ENCODE measurements at regions not wholly inside any gene's neighbourhood (a gene's known extent, or its start where the extent isn't known, plus 50 kb on each side); places are given as distances from the start of the nearest gene placed in this dataset.

- Histone ChIP-seq H3K4me1 (ENCODE audit: control insufficient read depth, insufficient read depth, low read length) (no peaks in the 10 kb centered on the region), H2AK5ac (ENCODE audit: low read depth, low read length) (no peak overlapping the region), H2AFZ (replicated peaks; ENCODE audit: low read length, poor library complexity) (no peak overlapping the region), H3K9me1 (ENCODE audit: insufficient read depth, low read length) (no peaks in the 10 kb centered on the region), H3K14ac (replicated peaks; ENCODE audit: low read depth, low read length) (no peak overlapping the region), H3K4me2 (ENCODE audit: low read depth, low read length) (no peak overlapping the region), H3K27me3 (ENCODE audit: control insufficient read depth, insufficient read depth, low read length) (no peaks in the 10 kb centered on the region), H3K79me1 (ENCODE audit: low read depth in 1 of 2, low read length in 2 of 2) (no peaks in the 10 kb centered on the region), H4K5ac (ENCODE audit: low read depth, low read length) (no peak overlapping the region), H3K9me3 (ENCODE audit: control insufficient read depth, insufficient read depth, low read length) (peaks cover 4% of the 10 kb centered on the region; the same call in 1 of the 2 replicates), H3K36me3 (ENCODE audit: control insufficient read depth, insufficient read depth, low read length) (no peaks in the 10 kb centered on the region), H4K20me1 (ENCODE audit: insufficient read depth, low read length) (no peaks in the 10 kb centered on the region), H2BK20ac (ENCODE audit: low read depth, low read length) (no peak overlapping the region), H3K56ac (ENCODE audit: extremely low read depth, insufficient read depth, low read length) (no peak overlapping the region), H2BK15ac (ENCODE audit: low read depth, low read length) (no peak overlapping the region), H3K23ac (ENCODE audit: low read depth, low read length) (no peak overlapping the region), H4K91ac (ENCODE audit: insufficient read depth, low read depth, low read length) (no peak overlapping the region), H2BK120ac (ENCODE audit: low read depth, low read length) (no peak overlapping the region), H3K27ac (ENCODE audit: insufficient read depth, low read length) (no peak overlapping the region), H3K4ac (ENCODE audit: low read depth, low read length) (no peak overlapping the region), H2BK5ac (ENCODE audit: low read depth, low read length, poor library complexity, severe bottlenecking) (no peak overlapping the region), H3K4me3 (ENCODE audit: insufficient read depth, low read depth, low read length) (no peak overlapping the region), H3K18ac (ENCODE audit: low read depth, low read length) (no peak overlapping the region), H4K8ac (ENCODE audit: low read depth in 2 of 2, low read length in 2 of 2) (no peak overlapping the region), H3K9ac (ENCODE audit: low read depth, low read length) (no peak overlapping the region), H2AK9ac (replicated peaks; ENCODE audit: low read depth, low read length, poor library complexity) (no peak overlapping the region)
- TF ChIP-seq, protein P1, sequence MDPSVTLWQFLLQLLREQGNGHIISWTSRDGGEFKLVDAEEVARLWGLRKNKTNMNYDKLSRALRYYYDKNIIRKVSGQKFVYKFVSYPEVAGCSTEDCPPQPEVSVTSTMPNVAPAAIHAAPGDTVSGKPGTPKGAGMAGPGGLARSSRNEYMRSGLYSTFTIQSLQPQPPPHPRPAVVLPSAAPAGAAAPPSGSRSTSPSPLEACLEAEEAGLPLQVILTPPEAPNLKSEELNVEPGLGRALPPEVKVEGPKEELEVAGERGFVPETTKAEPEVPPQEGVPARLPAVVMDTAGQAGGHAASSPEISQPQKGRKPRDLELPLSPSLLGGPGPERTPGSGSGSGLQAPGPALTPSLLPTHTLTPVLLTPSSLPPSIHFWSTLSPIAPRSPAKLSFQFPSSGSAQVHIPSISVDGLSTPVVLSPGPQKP (IDR thresholded peaks at IDR 0.05; ENCODE audit: borderline replicate concordance, low read depth, low read length) = no peak
- TF ChIP-seq SMC3 (IDR thresholded peaks at IDR 0.05; ENCODE audit: low read depth, low read length) (no peak), MAFK (IDR thresholded peaks at IDR 0.05; ENCODE audit: low read depth, low read length) (no peak), NFE2L2 (IDR thresholded peaks at IDR 0.05; ENCODE audit: low read depth, low read length) (no peak), RFX5 (IDR thresholded peaks at IDR 0.05; ENCODE audit: low read depth, low read length) (no peak), BHLHE40 (IDR thresholded peaks at IDR 0.05; ENCODE audit: low read depth, low read length) (no peak), CEBPB (IDR thresholded peaks at IDR 0.05; ENCODE audit: low read depth, low read length) (no peak), MAZ (IDR thresholded peaks at IDR 0.05; ENCODE audit: borderline replicate concordance, low read depth, low read length) (no peak), RAD21 (IDR thresholded peaks at IDR 0.05; ENCODE audit: low read length) (no peak), POLR2A (IDR thresholded peaks at IDR 0.05; ENCODE audit: low read depth, low read length) (no peak), MXI1 (IDR thresholded peaks at IDR 0.05; ENCODE audit: borderline replicate concordance, low read depth, low read length) (no peak), RCOR1 (IDR thresholded peaks at IDR 0.05; ENCODE audit: insufficient replicate concordance, low read length) (no peak), FOS (IDR thresholded peaks at IDR 0.05; ENCODE audit: low read depth, low read length) (no peak), USF2 (IDR thresholded peaks at IDR 0.05; ENCODE audit: low read depth, low read length) (no peak), CHD1 (IDR thresholded peaks at IDR 0.05; ENCODE audit: low read depth, low read length) (no peak)
- TF ChIP-seq, protein P2, sequence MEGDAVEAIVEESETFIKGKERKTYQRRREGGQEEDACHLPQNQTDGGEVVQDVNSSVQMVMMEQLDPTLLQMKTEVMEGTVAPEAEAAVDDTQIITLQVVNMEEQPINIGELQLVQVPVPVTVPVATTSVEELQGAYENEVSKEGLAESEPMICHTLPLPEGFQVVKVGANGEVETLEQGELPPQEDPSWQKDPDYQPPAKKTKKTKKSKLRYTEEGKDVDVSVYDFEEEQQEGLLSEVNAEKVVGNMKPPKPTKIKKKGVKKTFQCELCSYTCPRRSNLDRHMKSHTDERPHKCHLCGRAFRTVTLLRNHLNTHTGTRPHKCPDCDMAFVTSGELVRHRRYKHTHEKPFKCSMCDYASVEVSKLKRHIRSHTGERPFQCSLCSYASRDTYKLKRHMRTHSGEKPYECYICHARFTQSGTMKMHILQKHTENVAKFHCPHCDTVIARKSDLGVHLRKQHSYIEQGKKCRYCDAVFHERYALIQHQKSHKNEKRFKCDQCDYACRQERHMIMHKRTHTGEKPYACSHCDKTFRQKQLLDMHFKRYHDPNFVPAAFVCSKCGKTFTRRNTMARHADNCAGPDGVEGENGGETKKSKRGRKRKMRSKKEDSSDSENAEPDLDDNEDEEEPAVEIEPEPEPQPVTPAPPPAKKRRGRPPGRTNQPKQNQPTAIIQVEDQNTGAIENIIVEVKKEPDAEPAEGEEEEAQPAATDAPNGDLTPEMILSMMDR (conservative IDR thresholded peaks at IDR 0.05; ENCODE audit: low read depth, low read length) = no peak
- DNase-seq (no peak), ATAC-seq (ENCODE audit: low read depth) (no peak)
- in situ Hi-C loops (cut with MboI; ENCODE audit: low sequenced_read_pairs) = no loop called here
- BruUV-seq (replicated peaks) = no TSS peak
- POLR2A ChIA-PET (ENCODE audit: unreplicated experiment) = no interaction called here
- intact Hi-C loops (cut with micrococcal nuclease) = no loop called here
- dilution Hi-C loops (cut with HindIII; ENCODE audit: low sequenced_read_pairs, unreplicated experiment) = no loop called here
- CTCF ChIA-PET = no interaction called here
Measured at GRCh38 chr10:107583974-107584373, 419.5 kb upstream of the SORCS1 start.

Measured in IMR-90 (cell line).